Ectodermal cell (in vitro differentiated cells): ENCODE measurements at regions not wholly inside any gene's neighbourhood (a gene's known extent, or its start where the extent isn't known, plus 50 kb on each side); places are given as distances from the start of the nearest gene placed in this dataset.

Source experiments
- H3K27ac ChIP-seq: 2 replicates; pipeline ENCODE4 v1.7.0; 2013; ENCODE audit warnings: mild to moderate bottlenecking, low read depth, low read length; ENCODE audit not compliant: insufficient read depth, poor library complexity, severe bottlenecking
- H3K27me3 ChIP-seq: 2 replicates; pipeline ENCODE4 v1.7.0; 2013; ENCODE audit warnings: mild to moderate bottlenecking, low read length; ENCODE audit not compliant: insufficient read depth, control insufficient read depth, poor library complexity, severe bottlenecking
- H3K36me3 ChIP-seq: one replicate; pipeline ENCODE4 v1.7.0; 2013; ENCODE audit warnings: low read length; ENCODE audit not compliant: control insufficient read depth, insufficient read depth
- H3K4me1 ChIP-seq: one replicate; pipeline ENCODE4 v1.7.0; 2013; ENCODE audit warnings: low read length; ENCODE audit not compliant: control insufficient read depth, insufficient read depth
- H3K4me3 ChIP-seq: 2 replicates; pipeline ENCODE4 v1.7.0; 2013; ENCODE audit warnings: low read depth, low read length, control low read depth; ENCODE audit not compliant: insufficient read depth
- H3K9me3 ChIP-seq: 2 replicates; pipeline ENCODE4 v1.7.0; 2013; ENCODE audit warnings: mild to moderate bottlenecking, low read length, moderate library complexity; ENCODE audit not compliant: control insufficient read depth
- WGBS, 2 experiments: methylation state at CpG; one replicate each; pipeline ENCODE4 v1.1.7; 2013; ENCODE audit warnings: missing lambda C conversion rate in 2 of 2; 5-methylcytosine and 5-hydroxymethylcytosine counted together

DNA sequence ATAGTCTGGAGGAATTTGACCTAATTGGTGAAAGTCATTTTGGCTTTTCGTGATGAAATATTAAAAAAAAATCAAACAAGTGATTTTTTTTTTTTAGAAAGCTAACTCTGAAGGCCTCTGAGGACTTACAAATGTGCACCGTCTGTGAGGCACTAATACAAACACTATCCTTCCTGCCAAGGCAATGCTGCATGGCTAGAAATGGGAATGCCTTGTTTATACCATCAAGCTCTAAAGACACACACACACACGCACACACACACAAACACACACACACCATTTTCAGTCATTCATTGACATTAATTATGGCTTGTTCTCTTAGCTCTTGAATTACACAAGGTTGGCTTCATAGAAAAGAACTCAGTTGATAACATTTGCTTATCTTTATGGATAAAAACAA is 1242.0 kb upstream of the ACVR2A start:
- Histone ChIP-seq H3K27ac (no peak overlapping the region), H3K27me3 (no peaks in the 10 kb centered on the region), H3K36me3 (no peaks in the 10 kb centered on the region), H3K9me3 (no peaks in the 10 kb centered on the region), H3K4me3 (no peak overlapping the region), H3K4me1 (no peaks in the 10 kb centered on the region)
- 87% methylated on average over 3 of the region's 3 CpGs for WGBS, 2 experiments

- Histone ChIP-seq H3K36me3 (no peaks in the 10 kb centered on the region), H3K4me1 (no peaks in the 10 kb centered on the region), H3K27ac (no peak overlapping the region), H3K4me3 (no peak overlapping the region), H3K9me3 (no peaks in the 10 kb centered on the region), H3K27me3 (no peaks in the 10 kb centered on the region)
Measured at GRCh38 chr2:146602383-146602782, 1242.4 kb upstream of the ACVR2A start.

DNA sequence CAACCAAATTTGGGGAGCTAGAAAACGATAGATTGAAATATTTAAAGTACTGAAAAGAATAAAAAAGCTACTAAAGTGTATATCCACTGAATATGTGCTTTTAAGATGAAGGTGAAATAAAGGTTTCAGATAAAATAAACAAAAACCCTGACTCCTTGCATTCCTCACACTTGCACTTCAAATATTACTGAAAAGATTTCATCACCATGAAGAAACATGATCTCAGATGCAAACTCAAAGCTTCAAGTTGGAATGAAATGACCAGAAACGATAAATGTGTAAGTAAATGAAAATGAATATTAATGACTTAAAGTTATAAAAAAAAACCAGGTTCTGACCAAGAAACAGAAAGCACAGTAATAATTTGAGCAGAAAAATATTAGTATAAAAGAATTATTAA is 1246.0 kb upstream of the ACVR2A start:
- Histone ChIP-seq H3K27me3 (no peaks in the 10 kb centered on the region), H3K9me3 (no peaks in the 10 kb centered on the region), H3K27ac (no peak overlapping the region), H3K4me3 (no peak overlapping the region), H3K36me3 (no peaks in the 10 kb centered on the region), H3K4me1 (no peaks in the 10 kb centered on the region)
- whole genome bisulfite sequencing, 2 experiments = 100% methylated on average over 2 of the region's 2 CpGs; no CpG with 5 or more reads in 1 of the 2 experiments

DNA sequence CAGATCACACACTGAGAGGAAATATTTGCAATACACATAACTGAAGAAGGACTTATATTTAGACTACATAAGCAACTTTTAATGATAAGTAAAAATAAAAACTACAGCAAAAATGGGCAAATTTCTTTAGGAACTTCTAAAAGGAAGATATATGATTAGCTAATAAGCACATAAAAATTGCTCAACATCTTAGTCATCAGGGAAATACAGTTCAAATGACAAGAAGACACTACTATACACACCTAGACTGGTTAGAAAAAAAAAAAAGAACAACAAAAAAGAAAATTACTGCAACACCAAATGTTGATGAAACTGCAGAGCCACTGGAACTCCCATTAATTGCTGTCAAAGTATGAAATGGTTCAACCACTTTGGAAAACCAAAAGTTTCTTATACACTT is 1247.5 kb upstream of the ACVR2A start:
- Histone ChIP-seq H3K4me3 (no peak overlapping the region), H3K27ac (no peak overlapping the region), H3K36me3 (no peaks in the 10 kb centered on the region), H3K27me3 (no peaks in the 10 kb centered on the region), H3K4me1 (no peaks in the 10 kb centered on the region), H3K9me3 (no peaks in the 10 kb centered on the region)

DNA sequence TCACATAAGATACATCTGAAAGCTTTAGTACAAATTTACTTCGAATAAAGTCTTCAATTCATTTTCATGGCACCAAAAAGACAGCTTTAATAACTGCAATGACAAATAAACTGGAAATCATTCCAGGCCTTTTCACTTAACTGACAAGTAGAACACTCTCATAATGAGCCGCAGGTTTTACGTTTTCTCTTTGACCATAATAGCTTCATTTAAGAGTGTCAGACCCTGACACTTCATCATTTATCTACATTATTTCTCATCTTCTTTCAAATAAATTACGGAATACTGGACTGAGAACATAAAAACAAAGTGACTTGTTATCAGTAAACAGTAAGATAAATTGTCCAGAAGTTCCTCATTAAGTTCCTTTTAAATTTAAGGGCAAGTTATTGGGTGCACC is 1252.9 kb upstream of the ACVR2A start:
- 91 to 93% methylated on average over 3 to 4 of the region's 4 CpGs for WGBS, 2 experiments

DNA sequence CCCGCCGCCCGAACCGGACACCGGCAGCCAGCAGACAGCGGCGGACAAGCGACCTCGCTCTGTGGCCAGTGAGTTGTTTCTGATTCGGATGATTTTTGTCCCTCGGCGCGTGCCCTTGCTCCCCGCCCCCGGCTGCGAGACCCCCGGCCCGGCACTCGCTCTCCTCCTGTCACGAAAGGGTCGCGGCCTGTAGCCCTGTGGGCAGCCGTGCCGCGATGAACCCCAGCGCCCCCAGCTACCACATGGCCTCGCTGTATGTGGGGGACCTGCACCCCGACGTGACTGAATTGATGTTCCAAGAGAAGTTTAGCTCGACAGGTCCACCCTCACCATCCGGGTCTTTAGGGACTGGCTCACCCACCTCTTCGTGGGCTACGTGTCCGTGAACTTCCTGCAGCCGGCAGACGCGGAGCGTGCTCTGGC is 1257.5 kb upstream of the ACVR2A start:
- Histone ChIP-seq H3K4me3 (no peak overlapping the region), H3K27me3 (no peaks in the 10 kb centered on the region), H3K4me1 (no peaks in the 10 kb centered on the region), H3K27ac (no peak overlapping the region), H3K36me3 (no peaks in the 10 kb centered on the region), H3K9me3 (no peaks in the 10 kb centered on the region)
- 96% methylated on average over 38 of the region's 38 CpGs for WGBS, 2 experiments

More for the DNA sequence above, 1252.9 kb upstream of the ACVR2A start:
- no peaks in the 10 kb centered on the region for H3K27me3 ChIP-seq
- H3K4me1 ChIP-seq = no peaks in the 10 kb centered on the region
- no peak overlapping the region for H3K27ac ChIP-seq
- H3K36me3 ChIP-seq = no peaks in the 10 kb centered on the region
- no peaks in the 10 kb centered on the region for H3K9me3 ChIP-seq
- no peak overlapping the region for H3K4me3 ChIP-seq

- no peaks in the 10 kb centered on the region for H3K4me1 ChIP-seq
- no peaks in the 10 kb centered on the region for H3K36me3 ChIP-seq
- H3K9me3 ChIP-seq = no peaks in the 10 kb centered on the region
- 100% methylated on average over 2 of the region's 2 CpGs for WGBS, 2 experiments
- H3K27ac ChIP-seq = no peak overlapping the region
- H3K4me3 ChIP-seq = no peak overlapping the region
- H3K27me3 ChIP-seq = no peaks in the 10 kb centered on the region
Measured at GRCh38 chr2:146584316-146584715, 1260.5 kb upstream of the ACVR2A start.

- H3K36me3 ChIP-seq = no peaks in the 10 kb centered on the region
- H3K4me3 ChIP-seq = no peak overlapping the region
- no peaks in the 10 kb centered on the region for H3K27me3 ChIP-seq
- H3K4me1 ChIP-seq = no peaks in the 10 kb centered on the region
- 90 to 100% methylated on average over 1 of the region's 1 CpG for WGBS, 2 experiments
- H3K27ac ChIP-seq = no peak overlapping the region
- H3K9me3 ChIP-seq = no peaks in the 10 kb centered on the region
Measured at GRCh38 chr2:146579147-146579930, 1265.5 kb upstream of the ACVR2A start.

DNA sequence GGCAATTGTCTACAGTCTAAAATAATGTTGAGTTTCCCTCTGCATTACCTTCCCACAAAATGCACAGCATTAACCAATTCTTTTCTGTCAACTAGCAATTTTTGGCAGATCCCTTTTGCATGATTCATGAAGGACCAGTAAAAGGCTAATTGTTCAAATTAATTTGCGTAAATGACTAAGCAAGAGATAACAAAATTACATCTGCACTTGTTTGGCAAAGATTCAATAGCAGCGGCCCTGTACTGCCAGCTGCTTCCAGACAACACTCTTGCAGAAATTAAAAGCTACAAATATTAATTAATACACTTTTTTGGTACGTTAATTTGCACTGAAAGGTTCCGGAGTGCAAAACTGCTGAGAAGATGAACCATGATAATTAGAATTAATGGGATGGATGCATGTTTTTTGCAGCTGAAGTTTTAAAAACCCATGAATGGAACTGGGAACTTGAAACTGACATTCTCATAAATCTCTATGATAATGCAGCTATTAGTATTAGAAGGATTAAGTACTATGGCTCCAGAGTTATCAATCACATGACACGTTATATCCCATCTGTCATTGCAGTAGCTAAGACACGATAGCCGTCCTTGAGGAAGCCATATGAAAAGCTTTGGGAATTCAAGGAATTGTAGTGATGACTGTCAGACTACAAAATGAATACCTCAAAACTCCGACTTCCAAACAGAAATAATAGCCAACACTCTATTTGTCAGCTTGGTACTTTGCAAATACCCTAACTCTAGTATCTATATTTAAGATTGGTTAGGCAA is 1268.3 kb upstream of the ACVR2A start:
- Histone ChIP-seq H3K4me3 (no peak overlapping the region), H3K4me1 (no peaks in the 10 kb centered on the region), H3K36me3 (no peaks in the 10 kb centered on the region), H3K27ac (no peak overlapping the region), H3K27me3 (no peaks in the 10 kb centered on the region), H3K9me3 (no peaks in the 10 kb centered on the region)
- WGBS, 2 experiments = 94 to 98% methylated on average over 7 of the region's 8 CpGs

DNA sequence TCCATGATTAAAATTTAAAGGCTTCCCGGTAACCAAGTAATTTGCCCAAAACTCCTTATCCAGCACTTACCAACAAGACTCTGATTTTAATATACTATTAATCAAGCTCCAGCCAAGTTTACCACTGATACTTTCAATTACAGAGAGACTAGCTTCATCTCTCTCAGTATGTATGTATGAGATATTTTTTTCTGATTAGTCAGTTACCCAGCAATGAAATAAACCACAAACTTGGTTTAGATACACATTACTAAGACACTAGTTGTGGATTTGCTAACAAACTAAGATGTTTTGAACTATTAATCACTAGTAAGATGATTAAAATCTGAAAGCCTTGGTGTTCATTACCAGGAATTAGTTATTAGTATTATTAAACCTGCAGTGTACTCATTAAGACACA is 1272.2 kb upstream of the ACVR2A start:
- H3K4me3 ChIP-seq = no peak overlapping the region
- H3K36me3 ChIP-seq = no peaks in the 10 kb centered on the region
- WGBS, 2 experiments = 54 to 66% methylated on average over 1 of the region's 1 CpG
- H3K4me1 ChIP-seq = no peaks in the 10 kb centered on the region
- H3K9me3 ChIP-seq = no peaks in the 10 kb centered on the region
- no peaks in the 10 kb centered on the region for H3K27me3 ChIP-seq
- no peak overlapping the region for H3K27ac ChIP-seq
